Astrocyte (in vitro differentiated cells and primary cell): ENCODE measurements at regions not wholly inside any gene's neighbourhood (a gene's known extent, or its start where the extent isn't known, plus 50 kb on each side); places are given as distances from the start of the nearest gene placed in this dataset.

ENCODE experiments used
- DNase-seq: peaks from one replicate; pipeline ENCODE4 v3.0.0-alpha.2; 2010; ENCODE audit warnings: low read depth
- FAIRE-seq: peaks from 2 replicates; lab custom pipeline; 2011; peaks lifted over from hg19 to GRCh38; lab: Jason Lieb, UNC
- H2AFZ ChIP-seq: 2 replicates; pipeline ENCODE4 v1.6.0; 2012; ENCODE audit warnings: low read depth, low read length, inconsistent platforms
- H3K27ac ChIP-seq: 2 replicates; pipeline ENCODE4 v1.5.1; 2011; ENCODE audit warnings: low read depth, low read length, inconsistent platforms
- H3K27me3 ChIP-seq: 2 replicates; pipeline ENCODE4 v1.6.0; 2011; ENCODE audit warnings: low read length, inconsistent platforms; ENCODE audit not compliant: insufficient read depth
- H3K36me3 ChIP-seq: 2 replicates; pipeline ENCODE4 v1.5.1; 2011; ENCODE audit warnings: low read length, inconsistent platforms; ENCODE audit not compliant: insufficient read depth
- H3K4me1 ChIP-seq: 2 replicates; pipeline ENCODE4 v1.5.1; 2011; ENCODE audit warnings: low read length, inconsistent platforms; ENCODE audit not compliant: insufficient read depth
- H3K4me2 ChIP-seq: 2 replicates; pipeline ENCODE4 v1.6.0; 2012; ENCODE audit warnings: low read length, inconsistent platforms
- H3K4me3 ChIP-seq: 2 replicates; pipeline ENCODE4 v1.5.1; 2011; ENCODE audit warnings: low read depth, mild to moderate bottlenecking, low read length, inconsistent platforms; ENCODE audit not compliant: insufficient read depth
- H3K79me2 ChIP-seq: 2 replicates; pipeline ENCODE4 v1.6.0; 2012; ENCODE audit warnings: mild to moderate bottlenecking, low read length, inconsistent platforms; ENCODE audit not compliant: insufficient read depth
- H3K9ac ChIP-seq: 2 replicates; pipeline ENCODE4 v1.6.0; 2012; ENCODE audit warnings: mild to moderate bottlenecking, low read length, inconsistent platforms
- H3K9me3 ChIP-seq: 2 replicates; pipeline ENCODE4 v1.5.1; 2012; ENCODE audit warnings: low read depth, mild to moderate bottlenecking, low read length, inconsistent platforms; ENCODE audit not compliant: insufficient read depth
- H4K20me1 ChIP-seq: 2 replicates; pipeline ENCODE4 v1.6.0; 2012; ENCODE audit warnings: low read length, inconsistent platforms; ENCODE audit not compliant: insufficient read depth
- H3K27ac Mint-ChIP-seq: one replicate; pipeline ENCODE4 v1.8.0; 2021; ENCODE audit warnings: mild to moderate bottlenecking, mixed read lengths; ENCODE audit not compliant: unreplicated experiment
- H3K27me3 Mint-ChIP-seq: one replicate; pipeline ENCODE4 v1.8.0; 2021; ENCODE audit warnings: low read depth, mixed read lengths; ENCODE audit not compliant: unreplicated experiment
- H3K36me3 Mint-ChIP-seq: one replicate; pipeline ENCODE4 v1.8.0; 2021; ENCODE audit warnings: low read depth, mixed read lengths; ENCODE audit not compliant: unreplicated experiment
- H3K4me1 Mint-ChIP-seq: one replicate; pipeline ENCODE4 v1.8.0; 2021; ENCODE audit warnings: low read depth, mixed read lengths; ENCODE audit not compliant: unreplicated experiment
- H3K4me3 Mint-ChIP-seq: one replicate; pipeline ENCODE4 v1.8.0; 2021; ENCODE audit warnings: mild to moderate bottlenecking, moderate library complexity, mixed read lengths; ENCODE audit not compliant: unreplicated experiment
- H3K9me3 Mint-ChIP-seq: one replicate; pipeline ENCODE4 v1.8.0; 2021; ENCODE audit warnings: mild to moderate bottlenecking, mixed read lengths; ENCODE audit not compliant: unreplicated experiment
- CTCF ChIP-seq: IDR thresholded peaks from 2 replicates; pipeline ENCODE4 v1.5.1; 2011; ENCODE audit warnings: low read depth, mild to moderate bottlenecking, inconsistent platforms, low read length, moderate library complexity; ENCODE audit not compliant: insufficient read depth
- EZH2 ChIP-seq: IDR thresholded peaks from 2 replicates; pipeline ENCODE4 v1.6.1; 2012; ENCODE audit warnings: mild to moderate bottlenecking, low read length, inconsistent platforms; ENCODE audit not compliant: insufficient read depth

GRCh38 chr6:87899499-87900147, 148.0 kb upstream of the SPACA1 start:
- no peak for DNase-seq
- Mint-ChIP-seq H3K4me1 (peaks cover 12% of the 10 kb centered on the region), H3K27me3 (peaks cover 14% of the 10 kb centered on the region), H3K4me3 (no peak overlapping the region), H3K36me3 (no peaks in the 10 kb centered on the region), H3K9me3 (no peaks in the 10 kb centered on the region), H3K27ac (no peak overlapping the region)
- Histone ChIP-seq H3K9ac (no peak overlapping the region), H3K36me3 (no peaks in the 10 kb centered on the region), H3K4me2 (no peak overlapping the region), H2AFZ (no peak overlapping the region), H3K4me3 (no peak overlapping the region), H3K9me3 (no peaks in the 10 kb centered on the region), H3K27me3 (peaks cover 26% of the 10 kb centered on the region), H4K20me1 (no peaks in the 10 kb centered on the region), H3K27ac (no peak overlapping the region), H3K4me1 (no peaks in the 10 kb centered on the region), H3K79me2 (no peaks in the 10 kb centered on the region)
- TF ChIP-seq EZH2 (no peak), CTCF (no peak)
- no peak for FAIRE-seq

- Histone ChIP-seq H3K9ac (no peak overlapping the region), H2AFZ (no peak overlapping the region), H3K4me2 (no peak overlapping the region), H3K4me3 (no peak overlapping the region), H3K4me1 (no peaks in the 10 kb centered on the region), H4K20me1 (no peaks in the 10 kb centered on the region), H3K27ac (no peak overlapping the region), H3K36me3 (no peaks in the 10 kb centered on the region), H3K9me3 (no peaks in the 10 kb centered on the region), H3K27me3 (peaks cover 14% of the 10 kb centered on the region), H3K79me2 (no peaks in the 10 kb centered on the region)
- Mint-ChIP-seq H3K36me3 (no peaks in the 10 kb centered on the region), H3K27me3 (peaks cover 14% of the 10 kb centered on the region), H3K27ac (no peak overlapping the region), H3K9me3 (no peaks in the 10 kb centered on the region), H3K4me3 (no peak overlapping the region), H3K4me1 (no peaks in the 10 kb centered on the region)
- DNase-seq: peak; percentile 29
- FAIRE-seq: no peak
- TF ChIP-seq CTCF (no peak), EZH2 (no peak)
Measured at GRCh38 chr6:87897663-87898062, 150.0 kb upstream of the SPACA1 start.

- H3K27me3 ChIP-seq: peaks cover 14% of the 10 kb centered on the region
- H3K36me3 ChIP-seq: no peaks in the 10 kb centered on the region
- TF ChIP-seq CTCF: no peak
- no peak for TF ChIP-seq EZH2
- no peaks in the 10 kb centered on the region for H3K9me3 Mint-ChIP-seq
- no peaks in the 10 kb centered on the region for H4K20me1 ChIP-seq
- peaks cover 14% of the 10 kb centered on the region for H3K27me3 Mint-ChIP-seq
- no peak overlapping the region for H3K4me3 Mint-ChIP-seq
- FAIRE-seq: no peak
- H2AFZ ChIP-seq: no peak overlapping the region
- no peaks in the 10 kb centered on the region for H3K9me3 ChIP-seq
- no peaks in the 10 kb centered on the region for H3K79me2 ChIP-seq
- no peak for DNase-seq
- H3K4me1 Mint-ChIP-seq: no peaks in the 10 kb centered on the region
- H3K4me1 ChIP-seq: no peaks in the 10 kb centered on the region
- no peak overlapping the region for H3K4me2 ChIP-seq
- no peak overlapping the region for H3K27ac ChIP-seq
- no peaks in the 10 kb centered on the region for H3K36me3 Mint-ChIP-seq
- H3K27ac Mint-ChIP-seq: no peak overlapping the region
- H3K9ac ChIP-seq: no peak overlapping the region
- H3K4me3 ChIP-seq: no peak overlapping the region
Measured at GRCh38 chr6:87897013-87897412, 150.6 kb upstream of the SPACA1 start.
